Activated CD4-positive, alpha-beta T cell treated with anti-CD3 and anti-CD28 coated beads for 24 hours (primary cell): ENCODE measurements at regions not wholly inside any gene's neighbourhood (a gene's known extent, or its start where the extent isn't known, plus 50 kb on each side); places are given as distances from the start of the nearest gene placed in this dataset.
"Not testable (repeated sequence)": the region's sequence is repeated elsewhere in the genome, so short reads cannot be mapped to it uniquely, and the experiment has no call there.

ENCODE experiments used
- DNase-seq, 2 donors: peaks; one replicate each; pipeline ENCODE4 v3.0.0-alpha.2; 2020; ENCODE audit warnings: low read depth in 2 of 2

DNA sequence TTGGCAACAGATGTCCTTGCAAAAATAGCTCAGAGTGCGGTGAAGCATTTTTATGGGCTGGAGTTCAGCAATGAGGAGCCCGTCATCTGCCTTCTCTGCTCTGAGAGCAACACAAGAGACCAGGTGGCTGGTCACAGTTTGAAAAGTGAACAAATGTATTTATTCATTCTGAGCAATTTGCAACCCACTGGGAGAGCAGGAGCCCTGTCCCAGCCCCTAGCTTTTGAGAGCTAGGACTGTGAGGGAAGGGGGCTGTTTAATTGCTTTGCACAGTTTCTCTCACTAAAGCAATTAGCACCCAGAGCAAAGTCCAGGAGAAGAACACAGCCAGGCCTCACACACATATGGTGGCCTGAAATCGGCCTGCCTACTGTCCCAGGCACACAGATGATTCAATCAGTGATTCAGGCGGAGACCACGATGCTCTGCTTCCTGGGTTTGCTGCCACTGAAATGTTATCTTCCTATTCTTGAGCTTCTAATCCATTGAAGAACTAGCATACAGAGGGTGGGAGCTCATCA is 646.1 kb upstream of the ACVR2A start:
- DNase-seq: no peak

GRCh38 chr2:147197754-147198483 is 646.9 kb upstream of the ACVR2A start:
- no peak for DNase-seq

GRCh38 chr2:147182260-147182659 is 662.6 kb upstream of the ACVR2A start:
- DNase-seq: peak; percentile 12 to 30

- no peak for DNase-seq
These were observed 663.3 kb upstream of the ACVR2A start for GRCh38 chr2:147181351-147182029.

DNA sequence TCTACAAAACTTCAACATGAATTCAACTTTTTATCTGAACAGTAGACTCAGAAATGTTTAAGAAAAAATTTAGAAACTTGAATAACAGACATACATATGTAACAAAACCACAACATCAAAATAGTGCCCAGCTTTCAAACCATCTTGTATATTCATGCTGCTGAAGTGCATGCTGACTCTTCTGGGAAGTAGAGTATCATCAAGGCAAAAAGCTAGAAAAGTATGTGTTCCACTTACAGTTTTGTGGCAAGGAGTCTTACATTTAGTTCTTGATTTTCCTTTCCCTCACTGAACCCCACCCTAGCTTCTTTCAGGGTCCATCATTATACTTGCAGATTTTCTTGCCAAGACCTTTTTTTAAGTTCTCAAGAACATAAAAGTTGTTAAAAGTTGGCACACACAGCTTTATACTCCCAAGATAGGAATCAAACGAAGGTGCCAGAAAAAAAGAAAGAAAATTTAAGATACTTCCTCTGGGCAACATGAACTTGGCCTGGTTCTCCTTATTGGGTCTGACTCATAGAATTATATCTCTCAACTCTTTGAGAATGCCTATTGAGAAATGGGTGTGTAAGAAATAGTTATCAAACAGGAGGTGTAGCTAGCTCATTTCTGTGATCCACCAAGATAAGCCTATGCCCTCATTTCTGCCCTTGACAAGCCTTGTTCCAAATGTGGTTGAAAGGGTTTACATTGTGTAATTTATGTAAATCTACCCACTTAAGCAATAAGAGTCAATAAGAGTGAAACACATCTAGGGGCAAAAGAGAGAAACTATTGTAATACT is 667.6 kb upstream of the ACVR2A start:
- no peak for DNase-seq

GRCh38 chr2:147174824-147175254 is 670.0 kb upstream of the ACVR2A start:
- no peak for DNase-seq

DNA sequence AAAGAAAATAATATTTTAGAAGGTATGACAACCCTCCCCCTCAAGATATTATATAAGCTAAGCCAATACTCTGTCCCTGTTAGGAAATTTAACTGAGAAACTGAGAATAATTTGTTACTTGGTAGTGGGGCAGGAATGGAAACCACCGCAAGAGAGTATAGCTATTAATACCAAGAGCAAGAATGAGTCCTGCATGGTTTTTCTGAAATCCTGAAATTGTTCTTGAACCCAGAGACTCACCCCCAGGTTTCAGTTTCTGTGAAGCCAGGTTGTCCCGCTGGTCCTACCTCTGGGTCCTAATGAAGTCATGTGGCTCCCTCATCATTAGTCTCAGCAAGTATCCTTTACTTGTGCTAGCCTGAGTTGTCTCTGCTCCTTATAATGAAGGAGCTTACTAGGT is 671.0 kb upstream of the ACVR2A start:
- no peak for DNase-seq

GRCh38 chr2:147173189-147173581 is 671.6 kb upstream of the ACVR2A start:
- DNase-seq: no peak

DNA sequence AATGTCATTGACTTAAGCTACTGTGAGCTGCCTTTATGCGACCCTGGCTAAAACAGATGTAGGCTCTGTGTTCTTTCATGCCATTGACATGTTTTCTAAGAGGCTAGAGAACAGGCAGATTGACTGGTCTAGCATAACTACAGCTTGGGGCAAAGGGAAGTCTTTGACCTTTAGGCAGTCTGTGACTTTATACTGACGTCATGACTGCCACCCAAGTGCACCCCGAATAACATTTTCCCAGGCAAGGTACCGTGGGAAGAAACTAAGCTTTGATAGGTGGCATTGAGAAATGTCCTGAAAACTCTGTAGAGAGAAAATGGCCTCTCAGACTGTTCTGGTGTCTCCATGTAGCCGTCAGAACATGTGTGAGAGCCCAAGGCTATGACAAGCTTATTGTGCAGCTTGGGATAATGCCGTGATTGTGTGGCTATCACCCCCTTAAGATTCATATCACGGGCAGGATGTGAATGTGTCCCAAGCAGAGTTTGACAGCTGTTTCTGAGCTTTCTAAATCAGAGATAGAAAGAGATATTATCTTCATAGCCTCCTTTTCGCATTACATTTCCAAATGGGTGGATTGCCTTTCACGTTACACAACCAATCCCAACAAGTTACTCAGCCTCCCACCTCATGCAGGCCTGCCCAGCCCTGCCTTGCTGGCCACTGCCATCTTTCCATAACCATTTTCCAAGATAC is 672.2 kb upstream of the ACVR2A start:
- no peak for DNase-seq

- no peak for DNase-seq
These were observed 672.9 kb upstream of the ACVR2A start for GRCh38 chr2:147171941-147172340.

- no peak for DNase-seq
These were observed 673.9 kb upstream of the ACVR2A start for GRCh38 chr2:147170932-147171331.

DNA sequence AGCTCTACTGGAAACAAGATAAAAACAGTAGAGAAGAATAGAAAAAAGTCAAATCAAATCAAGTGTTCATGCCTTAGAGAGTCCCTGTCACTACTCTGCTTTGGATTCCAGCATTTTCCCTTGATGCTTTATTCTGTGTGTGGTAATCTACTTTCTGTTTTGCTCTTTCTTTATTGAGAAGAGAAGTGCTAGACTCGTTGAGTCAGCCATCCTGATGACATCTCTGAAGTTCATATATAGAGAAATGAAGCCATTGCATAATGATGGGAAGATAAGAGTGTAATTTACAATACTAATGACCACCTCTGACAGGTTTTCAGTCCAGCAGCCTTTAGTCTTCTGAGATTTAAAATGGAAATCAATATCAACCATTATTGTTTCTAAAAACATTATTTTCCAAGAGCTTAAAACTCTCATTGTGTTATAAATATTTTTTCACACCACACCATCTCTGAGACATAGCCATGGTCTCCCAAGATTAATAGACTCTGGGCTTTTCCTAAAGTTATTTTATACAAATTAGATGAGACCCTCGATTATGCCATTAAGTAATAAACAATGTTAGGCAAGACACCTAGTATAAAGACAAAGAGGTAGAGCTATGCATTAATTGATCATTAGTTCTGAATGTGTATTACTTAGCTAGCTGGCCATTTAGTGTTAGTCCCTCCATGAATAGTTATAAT is 679.0 kb upstream of the ACVR2A start:
- DNase-seq: no peak

DNA sequence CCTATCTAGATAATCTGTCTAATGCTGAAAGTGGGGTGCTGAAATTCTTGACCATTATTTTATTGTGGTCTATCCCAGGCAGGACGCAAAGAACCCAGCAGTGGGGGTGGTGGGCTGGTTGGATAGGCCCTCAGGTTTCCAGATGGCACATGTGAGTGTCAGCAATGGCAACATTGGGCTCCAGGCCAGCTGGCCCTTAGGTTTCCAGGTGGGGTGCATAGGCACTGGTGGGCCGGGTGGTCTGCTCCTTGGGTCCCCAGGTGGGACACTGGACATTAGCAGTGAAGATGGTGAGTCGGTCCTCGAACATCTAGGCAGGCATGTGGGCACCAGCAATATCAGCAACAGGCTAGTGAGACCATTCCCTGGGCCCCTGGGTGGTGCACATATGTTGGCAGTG is 680.3 kb upstream of the ACVR2A start:
- no peak for DNase-seq

DNA sequence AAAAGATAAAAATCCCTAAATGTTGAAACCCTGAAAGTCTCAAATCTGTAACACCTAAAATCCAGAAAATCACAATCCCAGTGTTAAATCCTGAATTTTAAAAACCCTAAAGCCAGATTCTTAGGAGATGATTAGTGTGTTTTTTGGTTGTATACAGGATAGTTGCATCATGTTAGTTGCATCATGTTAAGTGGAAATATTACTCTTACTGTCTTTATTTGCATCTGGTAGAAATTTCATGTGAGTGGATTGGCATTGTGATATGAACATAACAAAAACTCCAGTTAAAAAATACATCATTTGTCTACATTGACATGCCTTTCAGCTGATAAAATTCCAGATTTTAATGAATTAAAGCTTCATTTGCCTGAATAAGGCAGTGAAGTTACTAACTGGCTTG is 683.1 kb upstream of the ACVR2A start:
- no peak for DNase-seq

DNA sequence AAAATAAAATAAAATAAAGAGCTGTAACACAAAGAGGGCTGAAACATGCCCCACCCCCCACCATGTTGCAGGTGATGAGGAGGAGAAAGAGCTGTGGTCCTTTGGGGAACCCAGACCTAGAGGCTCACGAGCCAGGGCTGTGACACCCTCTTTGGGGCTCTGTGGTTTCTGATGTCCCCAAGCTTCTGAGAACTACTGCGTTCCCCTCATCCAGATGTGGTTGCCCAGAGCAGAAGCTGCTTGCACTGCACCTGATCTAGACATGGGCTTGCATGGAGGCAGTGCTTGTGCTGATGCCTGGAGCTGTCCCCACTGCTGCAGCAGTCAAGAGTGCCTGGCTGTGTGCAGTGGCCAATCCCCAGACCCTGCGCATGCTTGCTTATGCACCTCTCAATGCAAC is 687.9 kb upstream of the ACVR2A start:
- DNase-seq: no peak

DNA sequence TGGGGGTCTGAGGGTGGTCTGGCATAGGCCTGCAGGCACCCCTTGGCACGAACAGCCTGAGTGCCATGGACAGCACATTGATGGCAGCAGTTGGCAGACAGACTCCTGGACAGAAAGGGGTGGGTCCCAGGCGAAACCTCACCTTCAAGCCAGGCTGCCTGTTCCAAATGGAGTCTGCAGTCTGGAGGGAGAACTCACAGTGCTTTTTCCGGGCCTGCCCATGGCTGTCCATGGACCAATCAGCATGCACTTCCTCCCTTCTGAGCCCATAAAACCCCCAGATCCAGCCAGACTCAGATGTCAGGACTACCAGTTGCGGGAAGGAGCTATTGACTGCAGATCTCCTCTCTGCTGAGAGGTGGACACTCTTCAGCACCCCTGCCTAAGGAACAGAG is 694.6 kb upstream of the ACVR2A start:
- DNase-seq: no peak

GRCh38 chr2:147149575-147150240 is 695.1 kb upstream of the ACVR2A start:
- DNase-seq: no peak

GRCh38 chr2:147147802-147148201 is 697.0 kb upstream of the ACVR2A start:
- no peak for DNase-seq

GRCh38 chr2:147141930-147142329 is 702.9 kb upstream of the ACVR2A start:
- DNase-seq: no peak

- DNase-seq: not testable (repeated sequence)
These were observed 705.1 kb upstream of the ACVR2A start for GRCh38 chr2:147139732-147140131.

GRCh38 chr2:147137711-147138110 is 707.1 kb upstream of the ACVR2A start:
- no peak for DNase-seq
